GM13977 (cell line): ENCODE measurements at regions not wholly inside any gene's neighbourhood (a gene's known extent, or its start where the extent isn't known, plus 50 kb on each side); places are given as distances from the start of the nearest gene placed in this dataset.

Source experiments
- DNase-seq: peaks from one replicate; pipeline ENCODE4 v3.0.0; 2012; ENCODE audit warnings: low spot score
- in situ Hi-C: fragments of 300-500 bp; cut with MboI; formaldehyde crosslinking; loops from one replicate; pipeline ENCODE4 v1.12.0; 2022; ENCODE audit warnings: low sequenced_read_pairs, low pct_unique_long_range_greater_than_20kb, mixed read lengths, inconsistent platforms; ENCODE audit not compliant: unreplicated experiment
- TF ChIP-seq, protein P1 (sequence below): IDR thresholded peaks from 2 replicates; pipeline ENCODE4 v1.5.1; 2012; ENCODE audit warnings: mild to moderate bottlenecking, control low read depth; ENCODE audit not compliant: insufficient read depth; ENCODE audit errors: extremely low read depth, missing control alignments

DNA sequence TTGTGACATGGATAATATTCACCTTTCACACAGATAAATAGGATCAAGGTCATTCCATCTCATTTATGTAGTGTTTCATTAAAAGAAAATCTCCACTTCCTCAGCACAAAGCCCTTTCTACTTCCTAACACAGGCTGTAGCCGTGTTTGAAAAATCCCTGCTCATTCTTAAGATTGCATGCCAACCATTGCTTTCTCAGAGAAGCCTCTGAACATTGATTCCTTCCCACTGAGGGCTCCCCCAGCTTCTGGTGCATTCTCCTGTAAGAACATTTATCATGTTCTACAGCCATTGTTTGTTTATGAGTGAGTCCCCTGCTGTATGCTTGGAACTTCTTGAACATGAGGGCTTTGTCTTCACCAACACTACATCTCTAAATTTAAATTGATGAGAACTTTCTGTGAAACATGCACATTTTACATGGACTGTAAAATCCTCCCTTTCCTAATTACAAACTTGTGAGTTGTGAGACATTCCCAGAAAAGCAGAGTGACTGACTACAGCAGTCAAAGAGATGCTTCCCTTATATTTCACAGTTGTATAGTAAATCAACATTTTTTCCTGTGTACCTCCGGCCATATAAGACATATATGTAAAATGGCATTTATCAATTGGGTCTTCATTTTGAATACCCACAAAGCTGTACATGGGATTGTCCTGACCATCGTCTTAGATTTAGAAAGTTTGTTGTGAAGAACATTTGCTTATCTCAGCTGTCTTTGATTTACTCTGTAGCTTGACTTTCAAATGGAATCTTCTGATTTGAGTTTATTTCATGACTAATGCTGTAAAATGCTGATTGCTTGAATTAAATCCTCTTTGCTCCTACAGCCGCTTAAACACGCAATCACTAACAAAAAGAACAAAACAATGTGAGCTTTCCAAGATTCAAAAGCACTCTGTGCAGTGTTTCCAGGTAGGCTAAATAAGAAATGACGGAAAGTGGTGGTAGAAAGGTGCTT, 600.5 kb upstream of the SLIT2 start:
- DNase-seq = no peak
- TF ChIP-seq, protein P1, sequence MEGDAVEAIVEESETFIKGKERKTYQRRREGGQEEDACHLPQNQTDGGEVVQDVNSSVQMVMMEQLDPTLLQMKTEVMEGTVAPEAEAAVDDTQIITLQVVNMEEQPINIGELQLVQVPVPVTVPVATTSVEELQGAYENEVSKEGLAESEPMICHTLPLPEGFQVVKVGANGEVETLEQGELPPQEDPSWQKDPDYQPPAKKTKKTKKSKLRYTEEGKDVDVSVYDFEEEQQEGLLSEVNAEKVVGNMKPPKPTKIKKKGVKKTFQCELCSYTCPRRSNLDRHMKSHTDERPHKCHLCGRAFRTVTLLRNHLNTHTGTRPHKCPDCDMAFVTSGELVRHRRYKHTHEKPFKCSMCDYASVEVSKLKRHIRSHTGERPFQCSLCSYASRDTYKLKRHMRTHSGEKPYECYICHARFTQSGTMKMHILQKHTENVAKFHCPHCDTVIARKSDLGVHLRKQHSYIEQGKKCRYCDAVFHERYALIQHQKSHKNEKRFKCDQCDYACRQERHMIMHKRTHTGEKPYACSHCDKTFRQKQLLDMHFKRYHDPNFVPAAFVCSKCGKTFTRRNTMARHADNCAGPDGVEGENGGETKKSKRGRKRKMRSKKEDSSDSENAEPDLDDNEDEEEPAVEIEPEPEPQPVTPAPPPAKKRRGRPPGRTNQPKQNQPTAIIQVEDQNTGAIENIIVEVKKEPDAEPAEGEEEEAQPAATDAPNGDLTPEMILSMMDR = no peak
- in situ Hi-C loops = no loop called here

DNA sequence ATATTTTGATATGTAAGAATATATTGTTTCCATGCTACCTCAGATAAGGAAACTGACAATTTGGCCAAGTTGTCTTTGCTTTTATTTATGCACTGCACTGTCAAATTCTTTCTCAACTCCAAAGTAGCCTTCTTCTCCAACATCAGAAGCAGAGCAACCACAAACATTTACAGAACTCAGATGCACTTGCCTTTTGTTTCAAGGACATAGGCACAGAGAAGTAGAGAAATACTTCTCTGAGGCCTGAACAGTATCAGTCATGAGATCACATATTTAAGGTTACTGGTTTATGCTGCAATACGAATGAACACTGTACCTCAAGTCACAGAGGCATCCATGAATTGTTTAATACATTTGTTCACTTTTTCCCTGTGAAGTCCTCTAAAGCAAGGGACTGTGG, 606.1 kb upstream of the SLIT2 start:
- in situ Hi-C loops = no loop called here
- TF ChIP-seq, protein P1 = no peak
- DNase-seq = no peak

DNA sequence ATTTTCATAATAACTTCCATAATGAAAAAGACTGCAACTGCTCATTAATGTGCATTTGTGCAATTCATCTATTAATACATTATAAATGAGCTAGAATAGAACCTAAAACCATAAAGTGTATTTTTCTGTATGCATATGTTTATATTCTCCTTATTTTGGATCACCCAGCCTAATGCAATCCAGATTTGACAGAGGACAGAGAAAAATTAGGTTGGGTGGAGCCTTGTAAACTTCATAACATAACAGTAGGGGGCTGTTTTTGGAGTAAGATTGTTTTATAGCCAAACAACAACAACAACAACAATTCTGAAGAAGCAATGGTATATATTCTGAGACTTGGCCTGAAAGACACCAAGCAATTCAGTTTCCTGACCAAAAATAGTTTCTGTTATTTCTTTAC, 615.3 kb upstream of the SLIT2 start:
- in situ Hi-C loops = no loop called here
- DNase-seq = no peak
- TF ChIP-seq, protein P1 = no peak

DNA sequence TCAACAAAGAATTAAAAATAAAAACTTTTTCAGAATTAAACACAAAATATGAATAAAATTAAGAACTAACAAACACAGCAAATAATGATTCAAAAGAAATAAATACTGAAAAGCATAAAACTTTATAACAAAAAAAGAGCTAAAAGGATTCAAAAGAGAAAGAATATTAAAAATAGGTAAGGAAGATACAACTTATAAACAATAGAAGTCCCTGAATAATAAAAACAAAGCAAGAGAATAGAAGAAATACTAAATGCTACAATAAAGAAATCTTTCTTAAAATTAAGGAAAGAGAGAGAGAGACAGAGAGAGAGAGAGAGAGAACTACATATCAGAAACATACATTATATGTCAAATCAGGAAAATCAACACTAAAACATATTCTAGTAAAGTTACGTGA, 619.9 kb upstream of the SLIT2 start:
- TF ChIP-seq, protein P1 = no peak
- in situ Hi-C loops = no loop called here
- DNase-seq = no peak

DNA sequence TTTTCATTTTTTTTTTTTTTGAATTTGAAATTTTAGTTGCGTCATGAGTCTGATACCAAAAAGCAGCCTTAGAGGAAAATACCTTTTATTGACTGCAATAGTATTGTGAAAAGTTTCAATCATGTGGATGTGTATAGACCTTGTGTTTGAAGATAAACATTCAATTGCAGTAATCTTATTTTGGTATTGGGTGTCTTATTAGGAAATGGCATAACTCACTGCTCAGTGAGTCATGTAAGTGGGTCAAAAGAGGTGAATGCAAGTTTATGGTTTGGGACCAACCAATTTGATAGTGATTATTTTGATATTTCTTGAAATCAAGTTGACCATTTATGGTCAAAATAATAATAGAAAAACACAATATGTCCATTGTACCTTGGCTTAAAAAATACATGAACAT, 627.8 kb upstream of the SLIT2 start:
- TF ChIP-seq, protein P1 = no peak
- DNase-seq = no peak
- in situ Hi-C loops = no loop called here

DNA sequence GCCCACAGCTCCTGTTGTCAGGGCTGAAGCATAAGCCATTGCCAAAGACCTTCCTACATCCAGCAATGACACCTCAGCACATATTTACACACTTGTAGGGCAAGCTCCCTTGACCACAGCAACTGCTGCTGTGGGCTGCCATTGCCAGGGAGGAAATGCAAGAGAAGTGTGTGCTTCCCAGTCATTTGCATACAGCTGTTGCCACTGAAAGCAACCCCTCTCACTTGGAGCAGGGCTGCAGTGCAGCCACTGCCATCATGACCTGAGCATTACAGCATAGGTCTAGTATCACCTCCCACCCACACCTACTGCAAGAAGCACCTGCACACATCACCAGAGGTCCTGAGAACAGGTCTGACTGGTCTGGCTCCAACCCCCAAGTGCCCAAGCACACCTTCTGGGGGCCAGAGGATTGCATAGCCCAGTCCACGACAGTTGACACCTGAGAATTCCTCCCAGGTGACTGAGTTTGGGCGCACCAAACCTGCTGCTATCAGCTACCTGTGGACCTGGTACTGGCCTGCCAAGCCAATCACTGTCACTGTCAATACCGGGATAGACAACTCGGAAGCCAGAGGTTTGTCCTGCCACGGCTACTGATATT, 636.5 kb upstream of the SLIT2 start:
- no peak for DNase-seq
- TF ChIP-seq, protein P1 = no peak
- in situ Hi-C loops = no loop called here
